K562 (cell line): ENCODE measurements at regions not wholly inside any gene's neighbourhood (a gene's known extent, or its start where the extent isn't known, plus 50 kb on each side); places are given as distances from the start of the nearest gene placed in this dataset.

Experiments used
- ATAC-seq: fragments of 200-7000 bp; cut with Tn5 transposase; 3 replicates; pipeline ENCODE4 v1.9.1; 2020; ENCODE audit warnings: moderate library complexity
- BruUV-seq: library from RNA; stranded (reverse); fragments of 400-500 nt; replicated peaks from 2 replicates; lab custom pipeline; 2021; lab: Mats Ljungman, UMichigan
- CTCF ChIA-PET: fragments of 300-600 bp; formaldehyde crosslinking; extraction: SDS; loops from one replicate; lab custom pipeline; 2021; ENCODE audit warnings: low intra/inter-chr PET ratio; lab: Yijun Ruan, JAX
- POLR2A ChIA-PET: fragments of 300-600, 350-650 bp; sonication (Branson Sonifier 250); formaldehyde crosslinking; extraction: SDS; loops from one replicate; lab custom pipeline; 2021; ENCODE audit warnings: antibody characterized with exemption, inconsistent platforms; lab: Yijun Ruan, JAX
- DNase-seq, 4 experiments: peaks; one replicate each; pipeline versions ENCODE4 v3.0.0 to v3.0.0-alpha.2; 2011 to 2018; ENCODE audit warnings: low spot score in 3 of 4, mixed read lengths in 3 of 4; ENCODE audit errors: extremely low read depth in 1 of 4
- FAIRE-seq: peaks from 2 replicates; lab custom pipeline; 2011; peaks lifted over from hg19 to GRCh38; lab: Jason Lieb, UNC
- H2AFZ ChIP-seq: 2 replicates; pipeline ENCODE4 v1.6.0; 2011; ENCODE audit warnings: low read depth, low read length, control low read depth, inconsistent platforms
- H3K27ac ChIP-seq: fragments of 200-600 bp; 3 replicates; pipeline ENCODE4 v1.8.0; 2011; ENCODE audit warnings: low read depth, mild to moderate bottlenecking, control low read depth, inconsistent platforms, low read length, moderate library complexity, mixed read lengths; ENCODE audit errors: extremely low read depth
- H3K27me3 ChIP-seq, 2 experiments: fragments of 300-600 bp in 1 of 2; 2 replicates in 1 of 2; 3 replicates in 1 of 2; pipeline versions ENCODE4 v1.6.0 to v1.8.0; 2011; ENCODE audit warnings: inconsistent platforms in 2 of 2, low read length in 2 of 2, mild to moderate bottlenecking in 1 of 2, mixed read lengths in 1 of 2, moderate library complexity in 1 of 2; ENCODE audit not compliant: control insufficient read depth in 2 of 2, insufficient read depth in 2 of 2
- H3K36me3 ChIP-seq: fragments of 300-600 bp; 3 replicates; pipeline ENCODE4 v1.8.0; 2011; ENCODE audit warnings: mild to moderate bottlenecking, low read length, inconsistent platforms; ENCODE audit not compliant: control insufficient read depth, insufficient read depth
- H3K4me1 ChIP-seq, 2 experiments: fragments of 200-600 bp in 1 of 2; replicated peaks in 1 of 2; 2 replicates in 1 of 2; 3 replicates in 1 of 2; pipeline versions ENCODE4 v1.5.1 to v1.8.0; 2011; ENCODE audit warnings: inconsistent platforms in 2 of 2, low read length in 2 of 2, mild to moderate bottlenecking in 1 of 2, mixed read lengths in 1 of 2, moderate library complexity in 1 of 2; ENCODE audit not compliant: control insufficient read depth in 2 of 2, insufficient read depth in 2 of 2
- H3K4me2 ChIP-seq: 2 replicates; pipeline ENCODE4 v1.6.1; 2011; ENCODE audit warnings: low read length, control low read depth, inconsistent platforms, mixed read lengths; ENCODE audit not compliant: insufficient read depth
- H3K4me3 ChIP-seq: fragments of 200-600 bp; sonication (generic), shearing (Covaris generic); 2 replicates; pipeline ENCODE4 v1.5.1; 2016; ENCODE audit warnings: control low read depth, inconsistent platforms
- H3K79me2 ChIP-seq: fragments of 200-600 bp; 3 replicates; pipeline ENCODE4 v1.8.0; 2011; ENCODE audit warnings: low read length, inconsistent platforms; ENCODE audit not compliant: control insufficient read depth, insufficient read depth
- H3K9ac ChIP-seq, 2 experiments: 2 replicates each; pipeline versions ENCODE4 v1.6.0 to v1.6.1; 2011; ENCODE audit warnings: low read depth in 2 of 2, low read length in 2 of 2, control low read depth in 1 of 2, inconsistent platforms in 1 of 2, mild to moderate bottlenecking in 1 of 2, mixed read lengths in 1 of 2; ENCODE audit not compliant: insufficient read depth in 1 of 2
- H3K9me1 ChIP-seq: one replicate; pipeline ENCODE4 v1.6.0; 2011; ENCODE audit warnings: inconsistent platforms, mild to moderate bottlenecking, low read length, moderate library complexity; ENCODE audit not compliant: control insufficient read depth, insufficient read depth
- H3K9me3 ChIP-seq: replicated peaks from 2 replicates; pipeline ENCODE4 v1.5.1; 2011; ENCODE audit warnings: low read depth, low read length, inconsistent platforms; ENCODE audit not compliant: control insufficient read depth, insufficient read depth
- H4K20me1 ChIP-seq: replicated peaks from 2 replicates; pipeline ENCODE4 v1.6.1; 2011; ENCODE audit warnings: low read length, inconsistent platforms, mixed read lengths; ENCODE audit not compliant: control insufficient read depth, insufficient read depth
- MYBL2 ChIP-seq, 2 experiments: fragments of 450-650 bp in 1 of 2; sonication (generic) in 1 of 2; formaldehyde crosslinking in 1 of 2; IDR thresholded peaks; 2 replicates each; pipeline versions ENCODE4 v1.6.1 to v1.8.1; 2017 to 2022; ENCODE audit warnings: borderline replicate concordance in 1 of 2, inconsistent platforms in 1 of 2, low read depth in 1 of 2, mild to moderate bottlenecking in 1 of 2, missing genetic modification reagents in 1 of 2, moderate library complexity in 1 of 2
- POU5F1 ChIP-seq: fragments of 150-350 bp; IDR thresholded peaks from 2 replicates; pipeline ENCODE4 v1.6.1; 2014; ENCODE audit warnings: borderline replicate concordance, low read length, low read depth, mild to moderate bottlenecking; ENCODE audit not compliant: partially characterized antibody
- RBM14 ChIP-seq: fragments of 200-400 bp; formaldehyde crosslinking; IDR thresholded peaks from 2 replicates; pipeline ENCODE4 v1.6.1; 2018; ENCODE audit warnings: low read depth, mild to moderate bottlenecking, low read length, moderate library complexity, borderline replicate concordance; ENCODE audit not compliant: insufficient read depth
- ZBTB17 ChIP-seq: fragments of 450-650 bp; formaldehyde crosslinking; IDR thresholded peaks from 2 replicates; pipeline ENCODE4 v1.4.0; 2020; ENCODE audit warnings: mild to moderate bottlenecking
- ZNF668 ChIP-seq: fragments of 250-450 bp; sonication (Bioruptor Pico); IDR thresholded peaks from 2 replicates; pipeline ENCODE4 v1.8.0; 2022; ENCODE audit warnings: mild to moderate bottlenecking, inconsistent platforms
- WGBS: fragments of 100-300 bp; shearing (Covaris generic); methylation state at CpG from one replicate; pipeline ENCODE4 v1.1.6; 2016; ENCODE audit warnings: low coverage, mixed read lengths; ENCODE audit not compliant: insufficient coverage; ENCODE audit errors: missing lambda C conversion rate; 5-methylcytosine and 5-hydroxymethylcytosine counted together
- in situ Hi-C: fragments of 300-500 bp; cut with MboI; formaldehyde crosslinking; loops from 4 replicates; pipeline ENCODE4 v1.15.0; 2018; ENCODE audit warnings: inconsistent platforms, mixed read lengths
- intact Hi-C: fragments of 100-400 bp; cut with micrococcal nuclease; formaldehyde crosslinking; loops from 2 replicates; pipeline ENCODE4 v1.14.2; 2022

DNA sequence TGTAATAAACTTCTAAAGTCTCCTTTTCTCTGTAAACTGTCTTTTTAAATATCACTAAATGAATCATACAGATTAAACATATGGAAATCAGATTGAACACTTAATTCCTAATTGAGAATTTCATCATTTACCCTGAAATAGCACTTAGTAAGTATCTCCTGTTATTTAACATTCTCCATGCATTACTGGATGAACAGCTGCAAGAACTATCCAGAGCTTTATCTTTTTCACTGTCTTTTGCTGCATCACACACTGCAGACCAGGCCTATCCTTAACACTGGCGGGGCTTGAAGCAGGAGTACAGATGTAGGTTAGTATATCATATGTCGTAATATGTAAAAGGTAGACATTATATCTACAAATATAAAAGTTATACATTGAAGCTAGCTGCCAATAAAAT is 108.7 kb upstream of the EFNA5 start:
- no peak overlapping the region for H3K4me2 ChIP-seq
- no peak overlapping the region for H3K9ac ChIP-seq
- no peak overlapping the region for H2AFZ ChIP-seq
- in situ Hi-C loops (no loop called here), intact Hi-C loops (no loop called here)
- 0% methylated on average over 2 of the region's 2 CpGs for WGBS
- no TSS peak for BruUV-seq
- H3K4me1 ChIP-seq: no peaks in the 10 kb centered on the region
- H3K36me3 ChIP-seq: no peaks in the 10 kb centered on the region
- H3K9me1 ChIP-seq: no peaks in the 10 kb centered on the region
- ATAC-seq: no peak
- no peaks in the 10 kb centered on the region for H3K9me3 ChIP-seq
- DNase-seq: no peak
- no peaks in the 10 kb centered on the region for H4K20me1 ChIP-seq
- no peak for TF ChIP-seq RBM14
- no peak for TF ChIP-seq MYBL2 (IDR thresholded peaks at IDR 0.05; ENCODE audit: low read depth)
- TF ChIP-seq MYBL2 (CRISPR knock-in tag; IDR thresholded peaks at IDR 0.05; ENCODE audit: borderline replicate concordance): no peak
- CTCF ChIA-PET: no interaction called here
- H3K27me3 ChIP-seq: no peaks in the 10 kb centered on the region
- no peaks in the 10 kb centered on the region for H3K79me2 ChIP-seq
- H3K27ac ChIP-seq: no peak overlapping the region
- POLR2A ChIA-PET: no interaction called here
- no peak overlapping the region for H3K4me3 ChIP-seq
- no peak for FAIRE-seq

DNA sequence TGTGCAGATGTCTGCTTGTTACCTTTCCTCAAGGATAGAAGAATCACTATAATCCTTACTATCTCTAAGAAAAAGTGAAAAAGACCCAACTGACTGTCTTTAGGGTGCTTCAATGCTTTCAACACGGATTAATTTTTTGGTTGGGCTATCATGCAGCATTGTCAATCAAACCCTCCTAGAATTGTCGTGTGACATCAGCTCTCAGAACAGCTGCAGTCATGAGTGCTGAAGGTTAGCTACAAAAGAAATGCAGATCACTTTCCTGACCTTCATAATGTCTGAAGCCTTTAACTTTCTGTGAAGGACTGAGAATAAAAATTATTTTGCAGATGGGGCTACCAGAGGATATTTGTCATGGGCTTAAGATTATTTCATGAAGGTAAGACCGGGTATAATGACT is 107.9 kb upstream of the EFNA5 start:
- DNase-seq (no peak), FAIRE-seq (no peak), ATAC-seq (no peak)
- in situ Hi-C loops (no loop called here), intact Hi-C loops (no loop called here)
- no peak overlapping the region for H2AFZ ChIP-seq
- no peak overlapping the region for H3K4me3 ChIP-seq
- no TSS peak for BruUV-seq
- H3K79me2 ChIP-seq: no peaks in the 10 kb centered on the region
- H3K27me3 ChIP-seq: no peaks in the 10 kb centered on the region
- H4K20me1 ChIP-seq: no peaks in the 10 kb centered on the region
- POLR2A ChIA-PET: no interaction called here
- CTCF ChIA-PET: no interaction called here
- 2% methylated on average over 3 of the region's 3 CpGs for WGBS
- H3K9me1 ChIP-seq: no peaks in the 10 kb centered on the region
- H3K4me1 ChIP-seq: no peaks in the 10 kb centered on the region
- no peak overlapping the region for H3K9ac ChIP-seq
- H3K4me2 ChIP-seq: no peak overlapping the region
- no peaks in the 10 kb centered on the region for H3K36me3 ChIP-seq
- H3K27ac ChIP-seq: no peak overlapping the region
- TF ChIP-seq POU5F1 (no peak), ZBTB17 (no peak), ZNF668 (no peak)
- TF ChIP-seq, all 486 proteins: peak for 0
- no peaks in the 10 kb centered on the region for H3K9me3 ChIP-seq
